ENCODE measurements at regions not wholly inside any gene's neighbourhood (a gene's known extent, or its start where the extent isn't known, plus 50 kb on each side); places are given as distances from the start of the nearest gene placed in this dataset.

DNA sequence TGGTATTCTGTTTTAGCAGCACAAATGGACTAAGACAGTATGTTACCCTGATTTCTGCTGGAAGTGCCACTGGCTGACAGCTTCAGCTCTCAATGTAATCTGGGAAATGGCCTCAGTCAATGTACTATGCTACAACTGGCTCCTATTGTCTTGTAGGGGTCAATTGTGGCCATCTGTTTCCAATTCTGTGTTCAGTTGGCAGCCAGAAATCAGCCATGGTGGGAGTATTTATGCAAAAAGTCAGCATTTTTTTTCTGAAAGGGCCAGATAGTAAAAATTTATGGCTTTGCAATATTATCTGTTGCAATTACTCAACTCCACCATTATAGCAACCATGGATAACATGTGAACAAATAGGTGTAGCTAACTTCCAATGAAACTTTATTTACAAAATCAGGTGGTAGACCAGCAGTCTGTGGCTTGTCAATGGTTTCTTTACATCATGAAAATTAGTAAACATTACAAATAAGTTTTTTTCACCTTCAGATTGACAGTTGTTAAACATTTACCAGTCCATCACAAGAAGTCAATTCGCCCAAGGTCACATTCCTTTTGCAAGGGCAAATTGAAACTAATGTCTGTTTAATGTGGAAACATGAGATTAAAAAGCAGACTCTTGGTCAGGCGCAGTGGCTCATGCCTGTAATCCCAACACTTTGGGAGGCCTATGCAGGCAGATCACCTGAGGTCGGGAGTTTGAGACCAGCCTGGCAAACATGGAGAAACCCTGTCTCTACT lies 58.3 kb upstream of the TSHZ2 start:
- TF ChIP-seq, protein P1, sequence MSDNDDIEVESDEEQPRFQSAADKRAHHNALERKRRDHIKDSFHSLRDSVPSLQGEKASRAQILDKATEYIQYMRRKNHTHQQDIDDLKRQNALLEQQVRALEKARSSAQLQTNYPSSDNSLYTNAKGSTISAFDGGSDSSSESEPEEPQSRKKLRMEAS (IDR thresholded peaks at IDR 0.05): no peak
- TF ChIP-seq TCF12 (IDR thresholded peaks at IDR 0.05; ENCODE audit: low read depth) (no peak), CEBPB (IDR thresholded peaks at IDR 0.05) (no peak), ZBTB7A (IDR thresholded peaks at IDR 0.05; ENCODE audit: low read depth) (no peak), CREB1 (IDR thresholded peaks at IDR 0.05; ENCODE audit: low read depth) (no peak), EGR1 (IDR thresholded peaks at IDR 0.05) (no peak), EP300 (IDR thresholded peaks at IDR 0.05; ENCODE audit: borderline replicate concordance) (no peak), TAF1 (IDR thresholded peaks at IDR 0.05; ENCODE audit: low read depth) (no peak), RAD21 (IDR thresholded peaks at IDR 0.05; ENCODE audit: low read depth) (no peak), FOXM1 (IDR thresholded peaks at IDR 0.05; ENCODE audit: borderline replicate concordance, low read depth) (no peak)
- TF ChIP-seq, protein P2, sequence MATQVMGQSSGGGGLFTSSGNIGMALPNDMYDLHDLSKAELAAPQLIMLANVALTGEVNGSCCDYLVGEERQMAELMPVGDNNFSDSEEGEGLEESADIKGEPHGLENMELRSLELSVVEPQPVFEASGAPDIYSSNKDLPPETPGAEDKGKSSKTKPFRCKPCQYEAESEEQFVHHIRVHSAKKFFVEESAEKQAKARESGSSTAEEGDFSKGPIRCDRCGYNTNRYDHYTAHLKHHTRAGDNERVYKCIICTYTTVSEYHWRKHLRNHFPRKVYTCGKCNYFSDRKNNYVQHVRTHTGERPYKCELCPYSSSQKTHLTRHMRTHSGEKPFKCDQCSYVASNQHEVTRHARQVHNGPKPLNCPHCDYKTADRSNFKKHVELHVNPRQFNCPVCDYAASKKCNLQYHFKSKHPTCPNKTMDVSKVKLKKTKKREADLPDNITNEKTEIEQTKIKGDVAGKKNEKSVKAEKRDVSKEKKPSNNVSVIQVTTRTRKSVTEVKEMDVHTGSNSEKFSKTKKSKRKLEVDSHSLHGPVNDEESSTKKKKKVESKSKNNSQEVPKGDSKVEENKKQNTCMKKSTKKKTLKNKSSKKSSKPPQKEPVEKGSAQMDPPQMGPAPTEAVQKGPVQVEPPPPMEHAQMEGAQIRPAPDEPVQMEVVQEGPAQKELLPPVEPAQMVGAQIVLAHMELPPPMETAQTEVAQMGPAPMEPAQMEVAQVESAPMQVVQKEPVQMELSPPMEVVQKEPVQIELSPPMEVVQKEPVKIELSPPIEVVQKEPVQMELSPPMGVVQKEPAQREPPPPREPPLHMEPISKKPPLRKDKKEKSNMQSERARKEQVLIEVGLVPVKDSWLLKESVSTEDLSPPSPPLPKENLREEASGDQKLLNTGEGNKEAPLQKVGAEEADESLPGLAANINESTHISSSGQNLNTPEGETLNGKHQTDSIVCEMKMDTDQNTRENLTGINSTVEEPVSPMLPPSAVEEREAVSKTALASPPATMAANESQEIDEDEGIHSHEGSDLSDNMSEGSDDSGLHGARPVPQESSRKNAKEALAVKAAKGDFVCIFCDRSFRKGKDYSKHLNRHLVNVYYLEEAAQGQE (IDR thresholded peaks at IDR 0.05; ENCODE audit: low read depth): no peak
